ENCODE measurements at regions not wholly inside any gene's neighbourhood (a gene's known extent, or its start where the extent isn't known, plus 50 kb on each side); places are given as distances from the start of the nearest gene placed in this dataset.

DNA sequence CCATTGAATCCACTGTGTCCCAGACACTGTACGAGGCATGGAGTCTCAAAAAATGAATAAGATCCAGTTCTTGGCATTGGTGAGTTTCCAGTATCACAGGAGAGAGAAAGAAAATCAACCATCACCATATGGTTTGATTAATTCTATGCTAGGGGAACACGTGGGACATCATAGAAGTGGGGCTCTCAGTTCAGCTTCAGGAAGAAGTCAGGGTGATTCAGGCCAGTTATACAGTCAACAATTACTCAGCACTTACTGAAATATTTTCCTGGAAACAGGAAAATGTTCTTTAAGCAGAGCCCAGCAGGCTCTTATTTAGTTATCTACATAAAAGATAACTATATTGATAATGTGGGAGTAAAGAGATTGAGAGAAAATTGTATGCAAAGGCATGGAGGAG is 407.2 kb downstream of the NOVA1 start:
- no peak for TF ChIP-seq CTCF (conservative IDR thresholded peaks at IDR 0.05; ENCODE audit: low read depth, low read length)
- TF ChIP-seq EZH2 (IDR thresholded peaks at IDR 0.05; ENCODE audit: low read length, unreplicated experiment), result no peak
